Stimulated activated CD8-positive, alpha-beta memory T cell treated with anti-CD3 and anti-CD28 coated beads, Interleukin-12 subunit alpha, Interleukin-12 subunit beta, amount 100 ng/mL, for 4 hours (primary cell): ENCODE measurements at regions not wholly inside any gene's neighbourhood (a gene's known extent, or its start where the extent isn't known, plus 50 kb on each side); places are given as distances from the start of the nearest gene placed in this dataset.

ENCODE experiments used
- DNase-seq: peaks from one replicate; pipeline ENCODE4 v3.0.0-alpha.2; 2020; ENCODE audit warnings: low read depth

DNA sequence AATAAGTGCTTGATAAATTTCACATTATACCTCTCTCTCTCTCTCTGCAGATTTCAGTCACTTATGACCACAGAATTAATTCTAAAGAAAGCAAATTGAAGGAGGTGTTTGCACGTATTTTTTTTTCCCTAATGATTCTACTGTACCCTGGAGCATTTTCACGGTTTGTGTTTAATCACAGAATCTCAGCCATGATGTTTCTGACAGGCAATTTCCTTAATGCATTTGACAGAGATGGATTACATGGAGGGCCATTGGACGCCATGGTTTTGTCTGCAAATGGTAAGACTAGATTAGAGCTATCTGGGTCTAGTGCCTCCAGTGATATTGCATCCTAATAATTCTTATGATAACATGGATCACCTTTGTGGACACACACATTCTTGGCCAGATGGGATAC, 147.5 kb upstream of the RBFOX1 start:
- DNase-seq, result no peak

DNA sequence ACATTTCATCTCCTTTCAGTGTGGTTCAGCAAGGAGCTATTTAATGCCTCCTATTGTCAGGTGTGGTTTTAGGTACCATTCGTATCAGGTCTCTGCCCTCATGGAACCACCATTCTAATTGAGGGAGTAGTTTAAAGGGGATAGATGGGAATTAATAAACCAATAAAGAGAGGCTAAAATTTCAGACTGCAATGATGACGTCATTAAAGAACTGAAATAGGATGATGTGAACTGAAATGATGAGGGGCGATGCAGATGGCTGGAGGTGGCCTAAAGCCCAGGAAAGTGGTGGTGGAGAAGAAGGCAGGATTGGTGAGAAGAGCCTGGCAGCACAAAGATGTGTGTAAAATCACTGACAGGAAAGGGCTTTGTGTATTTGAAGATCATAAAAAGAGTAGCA, 148.9 kb upstream of the RBFOX1 start:
- no peak for DNase-seq

DNA sequence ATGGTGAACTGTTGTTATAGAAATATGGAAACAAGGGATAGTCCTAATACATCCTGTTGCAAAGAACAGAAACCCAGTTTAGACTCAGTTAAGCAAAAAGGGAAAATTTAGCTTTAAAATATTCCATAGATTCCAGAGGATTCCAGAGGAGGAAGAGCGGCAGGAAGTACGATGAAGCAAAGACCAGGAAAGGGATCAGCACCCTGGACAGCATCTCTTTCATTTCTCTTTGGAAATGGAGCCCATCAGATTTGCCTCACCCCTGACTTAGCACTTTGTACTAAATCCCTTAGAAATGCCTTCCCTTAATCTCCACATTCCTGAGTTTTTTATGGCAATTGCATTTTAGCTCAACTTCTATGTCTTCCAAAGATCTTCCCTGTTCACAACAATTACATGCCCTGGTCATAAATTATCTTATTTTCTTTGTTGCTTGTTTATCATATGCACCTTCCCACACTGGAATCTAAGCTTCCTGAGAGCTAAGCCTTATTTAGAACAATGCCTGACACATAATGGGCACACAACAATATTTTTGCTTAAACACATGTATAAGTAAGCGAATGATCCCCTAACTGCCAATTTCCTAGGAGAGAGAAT, 150.0 kb upstream of the RBFOX1 start:
- DNase-seq, result no peak

DNA sequence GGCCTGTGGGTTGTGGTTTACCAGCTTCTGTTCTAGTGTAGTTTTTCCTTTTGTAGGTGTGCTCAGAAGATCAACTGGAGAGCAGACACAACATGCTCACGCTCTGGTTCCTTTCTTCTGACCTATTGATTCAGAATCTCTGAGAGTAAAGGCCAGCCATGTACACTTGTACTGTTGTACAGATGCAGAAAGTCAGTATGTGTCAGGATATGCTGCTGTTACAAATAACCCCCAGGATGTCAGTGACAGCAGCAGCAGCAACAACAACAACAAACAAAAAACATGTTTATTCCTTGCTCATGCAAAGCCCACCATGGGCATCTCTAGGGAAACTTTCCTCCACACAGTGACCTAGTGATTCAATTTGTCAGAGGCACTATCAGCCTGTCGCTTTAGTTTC, 154.8 kb upstream of the RBFOX1 start:
- DNase-seq, result no peak

DNA sequence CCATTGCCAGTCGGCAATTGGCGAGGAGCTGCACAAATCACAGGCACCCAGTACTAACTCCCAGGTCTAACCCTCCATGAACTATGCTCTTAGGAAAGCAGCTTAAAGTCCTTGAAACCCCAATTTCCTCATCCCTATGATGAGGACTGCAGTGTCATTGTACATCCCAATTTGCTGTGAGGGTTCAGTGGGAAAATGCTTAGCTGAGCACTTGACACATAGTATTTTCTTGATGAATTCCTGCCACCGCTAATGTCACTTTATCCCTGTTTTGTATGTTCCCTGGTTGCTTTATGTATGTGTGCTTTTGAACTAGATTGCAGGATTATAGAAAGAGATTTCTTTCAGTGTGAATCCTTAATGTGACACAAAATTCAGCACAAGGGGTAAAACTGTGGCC, 161.5 kb upstream of the RBFOX1 start:
- no peak for DNase-seq

DNA sequence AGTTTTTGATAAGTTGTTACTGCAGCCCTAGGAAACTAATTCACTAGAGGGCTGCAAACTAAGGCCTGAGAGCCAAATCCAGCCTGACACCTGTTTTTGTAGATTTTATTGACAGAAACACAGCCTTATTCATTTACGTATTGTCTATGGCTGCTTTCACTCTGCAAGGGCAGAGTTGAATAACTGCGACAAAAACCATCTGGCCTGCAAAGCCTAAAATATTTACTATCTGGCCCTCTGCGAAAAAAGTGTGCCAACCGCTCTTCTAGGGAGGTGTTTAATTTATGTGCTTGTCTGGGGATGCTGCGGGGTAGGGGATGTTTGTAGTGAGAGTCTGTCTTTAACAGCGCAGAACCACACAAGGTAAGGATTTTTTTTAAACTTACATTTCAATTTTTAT, 165.0 kb upstream of the RBFOX1 start:
- no peak for DNase-seq

DNA sequence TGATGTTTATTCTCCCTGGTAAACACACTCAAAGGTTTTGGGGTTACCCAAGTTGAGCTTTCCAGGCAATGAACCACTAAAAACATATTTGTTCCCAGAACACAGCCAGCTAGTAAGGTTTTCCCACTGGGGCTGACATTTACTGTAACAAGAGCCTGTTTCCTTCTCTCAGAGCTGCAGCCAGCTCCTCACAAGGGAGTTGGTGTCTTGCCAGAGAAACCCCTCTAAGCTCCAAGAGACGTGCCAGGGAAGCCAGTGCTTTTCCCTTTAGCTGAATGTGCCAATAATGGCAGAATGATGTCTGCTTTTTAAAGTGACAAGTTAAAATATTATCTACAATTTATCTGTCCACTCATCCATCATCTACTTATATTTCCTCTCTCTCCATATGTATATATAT, 170.8 kb upstream of the RBFOX1 start:
- no peak for DNase-seq

DNA sequence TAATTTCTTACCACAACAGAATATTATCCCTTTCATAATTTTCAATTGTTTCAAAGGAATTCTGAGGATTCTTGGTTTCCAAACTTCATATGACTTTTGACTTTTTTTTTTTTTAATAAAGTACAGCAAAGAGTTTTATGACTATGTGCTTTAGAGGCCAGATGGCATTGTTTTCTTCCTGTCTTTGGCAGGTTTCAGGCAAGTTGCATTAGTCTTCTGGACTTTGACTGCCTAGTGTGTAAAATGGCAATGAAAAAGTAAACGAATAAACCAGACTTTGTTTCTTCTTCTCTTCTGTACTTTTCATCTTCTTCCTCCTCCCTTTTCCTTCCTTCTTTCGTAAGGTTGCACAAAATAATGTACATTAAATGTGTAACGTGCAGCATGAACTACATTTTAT, 172.6 kb upstream of the RBFOX1 start:
- DNase-seq, result no peak

DNA sequence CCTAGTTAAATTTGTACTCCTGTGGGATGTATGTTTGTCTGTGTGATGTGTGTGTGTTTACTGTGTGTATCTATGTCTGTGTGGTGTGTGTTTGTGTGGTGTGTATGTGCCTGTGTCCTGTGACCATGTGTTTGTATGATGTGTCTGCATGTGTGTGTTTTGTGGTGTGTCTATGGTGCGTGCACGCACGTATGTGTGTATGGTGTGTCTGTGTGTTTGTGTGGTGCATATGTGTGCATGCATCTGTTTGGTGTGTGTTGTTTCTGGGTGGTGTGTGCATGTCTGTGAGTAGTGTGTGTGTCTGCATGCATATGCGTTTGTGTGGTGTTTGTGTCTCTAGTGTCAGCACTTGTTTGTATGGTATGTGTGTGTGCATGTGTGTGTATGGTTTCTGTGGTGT, 174.2 kb upstream of the RBFOX1 start:
- DNase-seq, result no peak

DNA sequence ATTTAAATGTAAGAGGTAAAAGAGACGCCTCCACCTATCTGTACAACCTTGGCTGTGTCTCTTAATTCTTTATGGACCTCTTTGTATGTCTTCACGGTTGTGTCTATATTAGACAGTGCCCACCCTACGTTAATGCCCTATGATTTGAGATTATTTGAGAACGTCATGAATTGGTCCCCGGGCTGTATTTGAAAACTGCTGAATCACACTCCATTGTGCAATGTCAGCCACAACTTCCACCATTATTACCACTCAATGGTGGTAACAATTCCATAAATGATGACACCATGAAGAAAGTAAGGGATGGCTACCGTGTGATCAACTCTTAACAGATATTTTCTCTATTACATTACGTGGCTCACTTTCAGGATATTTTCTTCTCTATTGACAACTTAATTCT, 182.4 kb upstream of the RBFOX1 start:
- no peak for DNase-seq

DNA sequence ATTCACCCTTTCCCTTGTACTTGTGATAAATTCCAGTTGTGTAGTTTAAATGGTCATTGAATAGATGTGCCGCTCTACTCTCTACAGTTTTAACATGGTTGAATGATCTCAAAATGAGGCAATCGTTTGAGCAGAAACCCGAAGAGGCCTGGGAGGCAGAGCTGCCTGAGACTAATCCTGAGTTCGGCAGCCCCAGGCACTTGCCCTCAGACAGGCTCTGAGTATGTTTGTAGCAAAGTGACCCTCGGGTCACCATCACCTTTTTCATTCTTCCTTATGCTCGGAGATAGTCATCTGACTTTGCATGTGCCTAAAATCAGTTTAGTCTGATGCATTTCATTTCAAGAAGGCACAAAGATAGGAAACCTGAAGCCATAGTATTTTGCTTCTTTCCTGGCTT, 184.0 kb upstream of the RBFOX1 start:
- DNase-seq, result no peak

DNA sequence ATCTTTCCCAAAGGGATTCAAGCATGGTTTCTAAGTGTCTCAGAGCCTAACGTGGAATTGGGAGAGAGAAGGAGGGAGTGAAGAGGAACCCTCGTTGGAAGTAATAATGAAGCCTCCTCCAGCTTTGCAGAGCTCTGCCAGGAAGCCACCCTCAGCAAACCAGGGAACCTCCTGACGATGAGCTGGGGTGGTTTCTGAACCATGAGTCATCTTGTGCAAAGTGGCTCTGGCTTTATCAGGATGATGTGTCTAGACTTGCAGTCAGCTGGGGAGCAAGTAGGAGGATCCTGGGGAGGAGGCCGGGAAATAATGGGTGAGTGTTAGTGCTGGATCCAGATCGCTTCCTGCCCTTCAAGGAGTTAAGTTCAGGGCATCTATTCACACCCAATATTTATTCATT, 191.7 kb upstream of the RBFOX1 start:
- DNase-seq, result no peak

DNA sequence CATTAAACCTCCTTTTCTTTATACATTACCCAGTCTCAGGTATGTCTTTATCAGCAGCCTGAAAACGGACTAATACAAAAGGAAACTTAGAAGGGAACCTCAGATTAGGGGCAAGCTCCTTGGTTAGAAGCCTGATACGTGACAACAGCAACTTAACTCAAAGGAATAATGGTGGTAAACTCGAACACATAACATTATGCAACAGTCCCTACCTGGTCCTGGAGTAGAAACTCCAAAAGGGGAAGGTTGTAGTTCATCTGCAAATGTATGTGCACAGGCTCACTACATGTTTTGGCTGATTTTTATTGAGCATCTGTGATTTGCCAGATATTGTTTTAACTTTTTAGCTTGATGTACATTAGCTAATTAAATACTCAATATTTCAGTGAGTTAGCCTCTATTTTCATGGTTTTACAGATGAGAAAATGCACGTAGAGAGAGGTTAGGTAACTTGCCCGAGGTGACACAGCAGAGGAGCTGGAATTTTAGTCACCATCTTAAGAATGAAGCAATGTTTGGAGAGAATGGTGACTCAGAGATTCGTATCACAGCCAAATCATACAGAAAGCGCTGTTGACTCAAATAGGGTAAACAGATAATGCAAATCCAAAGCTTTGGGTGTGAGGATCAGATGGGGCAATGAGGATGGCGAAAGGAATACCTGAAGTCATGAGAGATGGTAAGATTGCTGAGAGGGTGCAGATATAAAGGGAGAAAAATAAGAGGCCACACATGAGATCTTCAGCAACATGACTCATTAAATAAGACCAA, 194.9 kb upstream of the RBFOX1 start:
- no peak for DNase-seq

DNA sequence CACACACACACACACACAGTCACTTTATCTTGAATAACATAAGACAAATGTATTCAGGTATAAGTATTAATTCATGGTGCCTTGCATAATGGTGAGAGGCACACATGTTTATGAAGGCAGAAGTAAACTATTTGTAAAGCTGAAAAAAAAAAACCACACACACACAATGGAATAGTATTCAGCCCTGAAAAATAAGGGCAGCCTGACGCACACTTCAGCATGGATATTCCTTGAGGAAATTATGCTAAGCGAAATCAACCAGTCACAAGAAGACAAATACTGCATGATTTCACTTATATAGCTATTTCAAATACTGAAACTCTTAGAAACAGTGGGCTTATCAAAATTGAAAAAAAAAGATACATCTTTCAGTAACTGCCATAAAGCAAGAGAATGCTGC, 200.2 kb upstream of the RBFOX1 start:
- DNase-seq, result no peak

DNA sequence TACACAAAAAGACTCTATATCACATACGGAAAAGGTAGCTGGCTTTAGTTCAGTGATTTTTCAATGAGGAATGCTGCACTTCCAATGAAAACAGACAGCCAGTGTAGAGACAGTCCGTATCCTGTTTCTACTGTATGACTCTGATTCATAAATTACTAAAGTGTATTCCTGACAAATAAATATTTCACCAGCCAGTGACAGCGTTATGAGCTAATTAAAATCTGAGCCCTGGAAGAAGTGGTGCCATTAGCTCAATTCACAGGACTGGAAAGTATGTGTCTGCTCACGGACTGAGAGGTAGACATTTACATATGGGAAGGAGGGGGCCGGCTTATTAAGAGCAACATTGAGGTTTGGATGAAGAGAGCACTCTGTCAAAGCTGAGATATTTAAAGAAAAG, 207.9 kb upstream of the RBFOX1 start:
- DNase-seq, result no peak

DNA sequence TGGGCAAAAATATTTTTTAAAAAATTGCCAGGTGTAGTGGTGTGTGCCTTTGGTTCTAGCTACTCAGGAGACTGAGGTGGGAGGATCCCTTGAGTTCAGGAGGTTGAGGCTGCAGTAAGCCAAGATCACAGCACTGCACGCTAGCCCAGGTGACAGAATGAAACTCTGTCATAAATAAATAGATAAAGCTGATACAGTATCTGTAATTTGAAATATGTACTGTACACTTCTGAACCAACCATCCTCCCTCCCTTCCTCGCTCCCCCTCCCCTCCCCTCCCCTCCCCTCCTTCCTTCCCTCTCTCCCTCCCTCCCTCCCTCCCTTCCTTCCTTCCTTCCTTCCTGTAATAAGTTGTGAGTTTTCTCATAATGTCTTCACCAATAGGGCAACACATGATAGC, 208.4 kb upstream of the RBFOX1 start:
- no peak for DNase-seq

DNA sequence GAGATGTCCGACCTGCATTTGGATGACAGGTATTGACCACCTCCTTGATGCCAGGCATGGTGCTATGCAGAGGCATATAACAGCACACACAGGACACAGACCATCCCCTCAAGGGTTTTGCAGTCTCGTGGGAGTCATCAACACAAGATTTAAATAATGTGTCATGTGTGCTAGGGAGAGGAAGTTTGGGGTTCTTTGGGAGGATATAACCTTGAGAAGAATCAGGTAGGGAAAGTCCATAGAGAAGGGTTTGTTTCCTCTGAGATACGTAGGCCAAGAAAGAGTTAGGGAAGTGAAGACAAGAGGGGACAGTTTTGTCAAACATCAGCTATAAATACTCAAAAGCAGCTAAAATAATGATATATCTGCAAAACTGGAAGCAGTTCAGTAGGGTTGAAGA, 215.9 kb upstream of the RBFOX1 start:
- DNase-seq, result no peak

DNA sequence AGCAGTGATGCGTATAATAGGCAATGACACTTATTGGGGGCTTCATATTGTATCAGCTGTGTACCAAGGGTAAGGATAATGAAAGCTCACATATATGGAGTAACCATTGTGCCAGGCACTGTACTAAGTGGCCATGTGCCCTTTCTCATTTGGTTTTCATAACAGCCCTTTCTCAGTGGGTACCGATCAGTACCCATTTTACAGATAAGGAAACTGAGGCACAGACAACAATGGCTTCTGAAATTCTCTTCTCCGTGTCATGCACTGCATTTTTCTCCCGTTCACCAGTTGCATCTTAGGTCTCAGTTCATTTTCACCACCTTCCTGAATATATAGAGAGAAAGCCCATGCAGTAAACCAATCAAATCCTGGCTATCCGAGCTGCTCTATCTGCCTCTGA, 216.7 kb upstream of the RBFOX1 start:
- DNase-seq, result no peak

DNA sequence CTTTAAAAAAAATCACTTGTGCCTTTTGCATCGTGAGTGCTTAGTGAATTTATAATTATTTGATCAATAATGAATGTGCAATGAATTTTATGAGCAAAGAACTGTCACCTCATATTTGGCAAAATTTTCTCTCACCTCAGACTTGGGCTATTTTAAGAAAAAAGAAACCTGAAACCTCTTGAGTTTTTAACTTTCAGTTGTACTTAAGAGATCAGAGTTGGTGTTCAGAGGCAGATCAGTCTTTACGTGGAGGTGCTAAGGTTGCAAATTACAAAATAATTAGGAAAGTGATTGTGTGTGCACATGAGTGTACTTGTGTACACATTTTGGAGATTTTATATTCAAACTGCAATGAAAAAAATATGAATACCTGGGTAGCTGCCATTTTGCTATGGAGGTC, 218.7 kb upstream of the RBFOX1 start:
- DNase-seq, result no peak

DNA sequence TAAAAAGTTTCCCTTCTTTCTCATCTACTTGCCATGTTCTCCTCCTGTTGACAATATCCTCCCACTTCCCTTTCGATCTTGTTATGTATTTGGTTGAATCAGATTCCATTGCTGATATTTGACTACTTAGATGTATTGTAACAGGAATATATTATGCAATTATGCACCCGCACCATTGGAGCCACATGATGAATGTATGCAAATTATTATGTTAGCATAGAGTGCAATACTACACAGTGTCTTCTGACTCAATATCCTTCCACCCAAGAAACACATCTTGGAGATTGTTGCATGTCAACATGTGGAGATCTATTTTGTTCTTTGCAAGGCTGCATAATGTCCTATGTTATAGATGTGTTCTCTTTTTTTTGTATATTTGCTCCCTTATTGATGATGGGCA, 219.2 kb upstream of the RBFOX1 start:
- DNase-seq, result no peak

DNA sequence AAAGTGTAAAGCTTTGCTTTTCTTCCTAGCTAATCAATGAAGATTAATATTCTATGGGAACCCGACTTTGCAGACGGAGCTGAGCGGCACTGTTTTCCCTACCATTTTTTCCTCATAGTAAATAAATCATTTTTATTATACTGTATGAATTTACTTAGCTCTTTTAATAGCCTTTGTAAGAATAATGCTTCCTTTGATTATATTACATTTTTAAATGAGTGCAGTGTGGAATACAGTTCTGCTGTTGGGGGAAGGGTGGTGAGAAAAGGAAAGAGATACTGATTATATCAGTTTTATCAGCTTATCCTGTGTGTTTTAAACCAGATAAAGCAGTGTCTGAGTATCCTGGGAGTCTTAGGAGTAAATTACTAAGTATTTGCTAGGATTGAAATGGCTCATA, 221.4 kb upstream of the RBFOX1 start:
- no peak for DNase-seq

DNA sequence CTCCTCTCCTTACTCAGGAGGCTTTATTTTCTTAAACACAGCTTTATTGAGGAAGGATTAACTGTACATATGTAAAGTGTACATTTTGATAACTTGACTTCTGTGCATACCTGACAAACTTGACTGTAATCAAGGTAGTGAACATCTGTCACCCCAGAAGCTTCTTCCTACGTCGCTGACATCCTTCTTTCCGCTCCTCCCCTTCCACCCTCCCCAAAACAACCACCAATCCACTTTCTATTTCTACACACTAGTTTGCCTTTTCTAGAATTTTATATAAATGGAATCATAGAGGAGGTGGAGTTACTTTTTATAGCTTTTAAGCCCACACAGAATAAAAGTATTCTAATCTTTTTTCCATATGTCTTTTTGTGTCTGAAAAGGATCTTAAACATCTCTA, 225.2 kb upstream of the RBFOX1 start:
- no peak for DNase-seq

DNA sequence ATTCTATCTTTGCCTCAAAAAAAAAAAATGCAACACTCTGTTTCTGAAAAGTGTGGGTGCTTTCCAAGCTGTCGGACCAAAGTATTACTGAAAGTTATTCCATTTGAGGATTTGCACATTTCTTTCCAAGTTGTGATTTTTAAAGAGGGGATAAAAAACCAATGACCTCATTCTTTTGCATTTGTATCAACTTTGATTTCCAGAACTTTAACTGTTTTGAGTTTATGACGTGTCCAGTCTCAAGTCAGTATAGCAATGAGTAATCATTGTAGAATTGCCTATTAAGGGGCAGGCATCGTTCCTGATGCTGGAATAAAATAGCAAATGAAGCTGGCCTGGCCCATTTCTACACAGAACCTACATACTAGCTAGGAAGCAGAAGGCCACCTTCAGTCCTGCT, 229.6 kb upstream of the RBFOX1 start:
- DNase-seq, result no peak

DNA sequence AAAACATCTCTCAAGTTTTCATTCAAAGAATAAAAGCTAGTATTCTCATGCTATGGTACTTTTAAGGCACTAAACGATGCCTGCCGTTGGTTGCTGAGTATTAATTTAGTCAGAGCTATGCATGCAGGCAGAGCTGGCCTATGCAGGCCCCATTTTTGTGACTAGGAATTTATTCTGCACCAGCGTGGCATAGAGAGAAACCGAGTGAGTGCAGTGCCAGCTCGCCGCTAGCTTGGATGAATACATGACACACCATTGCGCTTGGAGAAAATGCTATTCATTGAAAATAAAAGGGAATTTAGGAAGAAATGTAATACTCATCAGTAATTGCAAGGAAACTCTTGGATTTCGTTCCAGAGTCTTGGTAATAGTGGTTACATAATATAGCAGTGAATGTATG, 231.6 kb upstream of the RBFOX1 start:
- no peak for DNase-seq
